Liver (tissue), 8 donors: ENCODE measurements at regions not wholly inside any gene's neighbourhood (a gene's known extent, or its start where the extent isn't known, plus 50 kb on each side); places are given as distances from the start of the nearest gene placed in this dataset.

Source experiments
- DNase-seq: peaks from one replicate; pipeline ENCODE4 v3.0.0-alpha.2; 2017; ENCODE audit warnings: low spot score
- H3K27ac ChIP-seq, 2 donors: one replicate each; pipeline ENCODE4 v1.7.0; 2013; ENCODE audit warnings: inconsistent platforms in 2 of 2, low read length in 2 of 2, control low read depth in 1 of 2, low read depth in 1 of 2, mild to moderate bottlenecking in 1 of 2
- H3K27me3 ChIP-seq, 4 donors: one replicate each; pipeline versions ENCODE4 v1.6.1 to v1.7.0; 2013; ENCODE audit warnings: low read length in 3 of 4, inconsistent platforms in 1 of 4, mild to moderate bottlenecking in 1 of 4, moderate library complexity in 1 of 4; ENCODE audit not compliant: control insufficient read depth in 4 of 4, insufficient read depth in 4 of 4
- H3K36me3 ChIP-seq, 4 donors: one replicate each; pipeline versions ENCODE4 v1.6.1 to v1.7.0; 2013; ENCODE audit warnings: low read length in 3 of 4, mild to moderate bottlenecking in 3 of 4, low read depth in 1 of 4, moderate library complexity in 1 of 4; ENCODE audit not compliant: control insufficient read depth in 4 of 4, insufficient read depth in 3 of 4
- H3K4me1 ChIP-seq, 4 donors: one replicate each; pipeline versions ENCODE4 v1.6.1 to v1.7.0; 2013; ENCODE audit warnings: low read length in 3 of 4, mild to moderate bottlenecking in 3 of 4, moderate library complexity in 1 of 4; ENCODE audit not compliant: control insufficient read depth in 4 of 4, insufficient read depth in 4 of 4
- H3K4me3 ChIP-seq, 3 donors: one replicate each; pipeline versions ENCODE4 v1.6.1 to v1.7.0; 2013; ENCODE audit warnings: low read length in 3 of 3, control low read depth in 1 of 3, low read depth in 1 of 3, mild to moderate bottlenecking in 1 of 3
- H3K9ac ChIP-seq, 2 donors: one replicate each; pipeline ENCODE4 v1.7.0; 2013; ENCODE audit warnings: low read length in 2 of 2, mild to moderate bottlenecking in 2 of 2, moderate library complexity in 2 of 2, control low read depth in 1 of 2, low read depth in 1 of 2
- H3K9me3 ChIP-seq, 4 donors: one replicate each; pipeline versions ENCODE4 v1.6.1 to v1.7.0; 2013; ENCODE audit warnings: low read length in 3 of 4; ENCODE audit not compliant: control insufficient read depth in 4 of 4
- ATF3 ChIP-seq: IDR thresholded peaks from 2 replicates; pipeline ENCODE4 v1.6.1; 2016; ENCODE audit warnings: antibody characterized with exemption
- CTCF ChIP-seq: fragments of 150-350 bp; IDR thresholded peaks from 2 replicates; pipeline ENCODE4 v1.5.1; 2017; ENCODE audit warnings: improper control_type of control experiment, low read depth, low read length; ENCODE audit not compliant: missing input control
- EGR1 ChIP-seq, 2 donors: IDR thresholded peaks; 2 replicates each; pipeline ENCODE4 v1.6.1; 2016 to 2018; ENCODE audit warnings: antibody characterized with exemption in 2 of 2, low read depth in 2 of 2
- FOXA1 ChIP-seq: IDR thresholded peaks from 2 replicates; pipeline ENCODE4 v1.6.1; 2016; ENCODE audit warnings: antibody characterized with exemption
- HNF4A ChIP-seq, 2 donors: conservative IDR thresholded peaks; 2 replicates each; pipeline ENCODE4 v1.6.1; 2016; ENCODE audit warnings: antibody characterized with exemption in 2 of 2, mild to moderate bottlenecking in 2 of 2
- HNF4G ChIP-seq: IDR thresholded peaks from 2 replicates; pipeline ENCODE4 v1.6.1; 2016; ENCODE audit warnings: antibody characterized with exemption
- MAX ChIP-seq: IDR thresholded peaks from 2 replicates; pipeline ENCODE4 v1.6.1; 2016; ENCODE audit warnings: antibody characterized with exemption
- NR2F2 ChIP-seq: IDR thresholded peaks from 2 replicates; pipeline ENCODE4 v1.6.1; 2016; ENCODE audit warnings: antibody characterized with exemption
- RAD21 ChIP-seq, 2 donors: IDR thresholded peaks; 2 replicates each; pipeline ENCODE4 v1.6.1; 2016; ENCODE audit warnings: antibody characterized with exemption in 2 of 2, mild to moderate bottlenecking in 2 of 2
- REST ChIP-seq: IDR thresholded peaks from 2 replicates; pipeline ENCODE4 v1.6.1; 2016; ENCODE audit warnings: antibody characterized with exemption, mild to moderate bottlenecking
- SP1 ChIP-seq: IDR thresholded peaks from 2 replicates; pipeline ENCODE4 v1.6.1; 2018; ENCODE audit warnings: antibody characterized with exemption, mild to moderate bottlenecking
- TAF1 ChIP-seq: conservative IDR thresholded peaks from 2 replicates; pipeline ENCODE4 v1.6.1; 2016; ENCODE audit warnings: antibody characterized with exemption, mild to moderate bottlenecking
- YY1 ChIP-seq: IDR thresholded peaks from 2 replicates; pipeline ENCODE4 v1.6.1; 2016; ENCODE audit warnings: antibody characterized with exemption, mild to moderate bottlenecking
- ZBTB33 ChIP-seq: IDR thresholded peaks from 2 replicates; pipeline ENCODE4 v1.6.1; 2016; ENCODE audit warnings: antibody characterized with exemption
- WGBS: extraction: QIAGEN DNeasy Blood & Tissue Kit; methylation state at CpG from one replicate; pipeline ENCODE4 v1.1.7; 2013; 5-methylcytosine and 5-hydroxymethylcytosine counted together
- donor health status: healthy.
- donor health status: healthy.
- donor health status: healthy.
- donor health status: healthy.
- donor health status: healthy.

- Histone ChIP-seq H3K27me3 (no peaks in the 10 kb centered on the region), H3K4me1 (no peaks in the 10 kb centered on the region), H3K9ac (no peak overlapping the region), H3K27ac (no peak overlapping the region), H3K36me3 (no peaks in the 10 kb centered on the region), H3K9me3 (peaks cover 0 to 1% (median 0%) of the 10 kb centered on the region in 4 donors), H3K4me3 (no peak overlapping the region)
- TF ChIP-seq REST (no peak), HNF4A (conservative IDR thresholded peaks at IDR 0.05) (no peak), HNF4G (no peak), MAX (no peak), YY1 (no peak), ZBTB33 (no peak), FOXA1 (no peak), NR2F2 (no peak), RAD21 (IDR thresholded peaks at IDR 0.05) (no peak), TAF1 (no peak), EGR1 (IDR thresholded peaks at IDR 0.05; ENCODE audit: low read depth in 2 of 2) (no peak), SP1 (no peak), ATF3 (no peak), CTCF (no peak)
- no peak for DNase-seq
- WGBS, result 83% methylated on average over 4 of the region's 4 CpGs
Measured at GRCh38 chr6:4563877-4564276, 212.3 kb upstream of the CDYL start.

- H3K9me3 ChIP-seq, result peaks cover 0 to under 1% (median 0%) of the 10 kb centered on the region in 4 donors
- H3K9ac ChIP-seq, result no peak overlapping the region
- no peaks in the 10 kb centered on the region for H3K36me3 ChIP-seq
- WGBS, result 74% methylated on average over 5 of the region's 5 CpGs
- H3K4me3 ChIP-seq, result no peak overlapping the region
- no peak for DNase-seq
- H3K27me3 ChIP-seq, result no peaks in the 10 kb centered on the region
- TF ChIP-seq REST (no peak), ZBTB33 (no peak)
- H3K27ac ChIP-seq, result no peak overlapping the region
- H3K4me1 ChIP-seq, result no peaks in the 10 kb centered on the region
Measured at GRCh38 chr6:4563156-4563555, 213.0 kb upstream of the CDYL start.
